Subcutaneous abdominal adipose tissue (tissue), 5 donors: ENCODE measurements at regions not wholly inside any gene's neighbourhood (a gene's known extent, or its start where the extent isn't known, plus 50 kb on each side); places are given as distances from the start of the nearest gene placed in this dataset.

Experiments
- H3K27ac ChIP-seq: one replicate; pipeline ENCODE4 v1.7.0; 2013; ENCODE audit warnings: low read depth, mild to moderate bottlenecking, inconsistent platforms, low read length, moderate library complexity
- H3K27me3 ChIP-seq, 5 donors: one replicate each; pipeline ENCODE4 v1.7.0; 2013; ENCODE audit warnings: low read length in 5 of 5, inconsistent platforms in 1 of 5; ENCODE audit not compliant: control insufficient read depth in 5 of 5, insufficient read depth in 4 of 5
- H3K36me3 ChIP-seq, 5 donors: one replicate each; pipeline ENCODE4 v1.7.0; 2013; ENCODE audit warnings: low read length in 5 of 5; ENCODE audit not compliant: control insufficient read depth in 5 of 5, insufficient read depth in 5 of 5
- H3K4me1 ChIP-seq, 5 donors: one replicate each; pipeline ENCODE4 v1.7.0; 2013; ENCODE audit warnings: low read length in 5 of 5, mild to moderate bottlenecking in 3 of 5, moderate library complexity in 1 of 5; ENCODE audit not compliant: control insufficient read depth in 5 of 5, insufficient read depth in 5 of 5
- H3K4me3 ChIP-seq, 5 donors: one replicate each; pipeline ENCODE4 v1.7.0; 2013; ENCODE audit warnings: low read length in 5 of 5, low read depth in 1 of 5
- H3K9ac ChIP-seq, 5 donors: one replicate each; pipeline ENCODE4 v1.7.0; 2013; ENCODE audit warnings: low read length in 5 of 5, mild to moderate bottlenecking in 4 of 5, moderate library complexity in 3 of 5
- H3K9me3 ChIP-seq, 5 donors: one replicate each; pipeline ENCODE4 v1.7.0; 2013; ENCODE audit warnings: low read length in 5 of 5; ENCODE audit not compliant: control insufficient read depth in 5 of 5
- donor health status: healthy.
- donor health status: healthy.
- donor health status: healthy.
- donor health status: healthy.
- donor health status: healthy.

DNA sequence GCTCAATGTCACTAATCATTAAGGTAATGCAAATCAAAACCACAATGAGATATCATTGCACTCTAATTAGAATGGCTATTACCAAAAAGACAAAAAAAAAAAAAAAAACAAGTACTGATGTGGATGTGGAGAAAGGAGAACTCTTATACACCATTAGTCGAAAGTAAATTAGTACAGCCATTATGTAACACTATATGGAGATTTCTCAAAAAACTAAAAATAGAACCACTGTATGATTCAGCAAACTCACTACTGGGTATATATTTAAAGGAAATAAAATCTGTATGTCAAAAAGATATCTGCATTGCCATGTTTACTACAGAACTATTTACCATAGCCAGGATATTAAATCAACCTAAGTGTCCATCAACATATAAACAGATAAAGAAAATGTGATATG lies 265.4 kb upstream of the ARHGAP20 start:
- H3K27me3 ChIP-seq: no peaks in the 10 kb centered on the region
- no peak overlapping the region for H3K27ac ChIP-seq
- H3K4me1 ChIP-seq: peaks cover 0 to 11% (median 6%) of the 10 kb centered on the region in 5 donors
- H3K4me3 ChIP-seq: no peak overlapping the region
- H3K36me3 ChIP-seq: no peaks in the 10 kb centered on the region
- H3K9ac ChIP-seq: no peak overlapping the region
- H3K9me3 ChIP-seq: peaks cover 0 to 13% (median 0%) of the 10 kb centered on the region in 5 donors

DNA sequence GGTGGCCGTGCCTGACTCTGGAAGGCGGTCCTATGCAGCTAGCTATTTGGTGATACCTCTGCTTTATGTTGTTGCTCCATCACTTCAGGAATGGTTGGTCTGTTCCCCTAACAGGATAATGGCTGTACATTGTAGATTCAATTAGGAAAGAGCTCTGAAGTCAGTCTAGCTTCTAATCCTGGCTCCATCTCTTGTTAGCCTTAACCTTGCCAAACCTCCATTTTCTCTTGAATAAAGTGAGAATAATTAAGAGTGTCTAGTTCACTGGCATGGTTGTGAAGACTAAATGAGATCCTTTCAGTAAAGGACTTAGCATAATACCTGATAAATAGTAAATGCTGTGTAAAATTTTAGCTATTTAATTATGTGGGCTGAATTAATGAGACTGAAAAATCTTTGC lies 262.5 kb upstream of the ARHGAP20 start:
- Histone ChIP-seq H3K9me3 (peaks cover 0 to 12% (median 0%) of the 10 kb centered on the region in 5 donors), H3K4me1 (peaks cover 0 to 14% (median 6%) of the 10 kb centered on the region in 5 donors), H3K27me3 (no peaks in the 10 kb centered on the region), H3K36me3 (no peaks in the 10 kb centered on the region), H3K9ac (no peak overlapping the region), H3K27ac (no peak overlapping the region), H3K4me3 (no peak overlapping the region)

DNA sequence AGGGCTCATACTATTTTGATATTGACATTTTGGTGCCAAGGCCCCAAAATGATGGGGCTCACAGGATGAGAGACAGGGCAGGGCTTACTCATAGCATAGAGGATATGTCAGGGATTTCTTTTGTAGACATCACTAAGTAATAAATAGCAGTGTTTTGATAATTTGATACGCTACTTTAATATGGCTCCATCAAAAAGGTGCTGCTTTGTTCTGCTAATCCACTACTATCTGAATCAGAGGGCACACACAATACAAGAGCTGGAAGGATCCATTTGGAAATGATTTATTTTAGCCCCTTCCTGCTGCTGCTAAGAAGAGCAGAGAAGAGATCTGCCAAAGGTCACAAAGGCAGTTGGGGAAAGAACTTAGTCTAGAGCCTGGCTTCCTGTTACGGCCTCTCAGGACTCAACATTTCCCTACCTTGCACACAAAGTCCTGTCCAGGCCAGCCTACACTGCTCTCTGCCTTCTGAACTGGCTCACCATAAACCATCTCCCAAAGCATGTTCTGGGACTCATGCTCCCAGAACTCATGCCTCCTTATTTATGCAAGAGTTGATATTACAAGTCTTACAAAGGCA lies 261.3 kb upstream of the ARHGAP20 start:
- H3K27me3 ChIP-seq: no peaks in the 10 kb centered on the region
- no peak overlapping the region for H3K4me3 ChIP-seq
- H3K9ac ChIP-seq: no peak overlapping the region
- peaks cover 0 to 2% (median 0%) of the 10 kb centered on the region in 5 donors for H3K9me3 ChIP-seq
- H3K4me1 ChIP-seq: peaks cover 0 to 14% (median 6%) of the 10 kb centered on the region in 5 donors
- no peak overlapping the region for H3K27ac ChIP-seq
- no peaks in the 10 kb centered on the region for H3K36me3 ChIP-seq

DNA sequence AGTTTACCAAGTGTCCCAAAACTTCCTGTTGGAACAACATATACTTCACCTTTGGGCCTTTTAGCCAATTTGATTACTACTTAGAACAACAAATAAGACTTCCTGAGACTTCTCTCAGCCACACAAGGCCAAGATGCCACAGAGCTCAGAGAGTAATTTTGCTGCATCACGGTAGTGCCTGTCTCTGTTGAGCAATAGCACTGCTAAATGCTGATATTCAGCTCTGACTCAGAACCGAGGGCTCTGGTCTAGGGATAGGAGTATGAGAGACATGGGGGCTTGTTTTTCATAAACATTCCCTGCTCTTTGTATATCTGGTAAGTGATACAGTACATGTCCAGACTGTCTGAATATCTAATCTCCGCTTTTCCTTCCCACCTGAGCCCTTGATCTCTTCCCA lies 260.4 kb upstream of the ARHGAP20 start:
- H3K36me3 ChIP-seq: no peaks in the 10 kb centered on the region
- H3K9ac ChIP-seq: peak overlapping the region in 1 of 5 donors; percentile 6
- H3K27me3 ChIP-seq: no peaks in the 10 kb centered on the region
- no peak overlapping the region for H3K4me3 ChIP-seq
- peaks cover 0 to 14% (median 6%) of the 10 kb centered on the region in 5 donors for H3K4me1 ChIP-seq
- no peaks in the 10 kb centered on the region for H3K9me3 ChIP-seq
- H3K27ac ChIP-seq: no peak overlapping the region

DNA sequence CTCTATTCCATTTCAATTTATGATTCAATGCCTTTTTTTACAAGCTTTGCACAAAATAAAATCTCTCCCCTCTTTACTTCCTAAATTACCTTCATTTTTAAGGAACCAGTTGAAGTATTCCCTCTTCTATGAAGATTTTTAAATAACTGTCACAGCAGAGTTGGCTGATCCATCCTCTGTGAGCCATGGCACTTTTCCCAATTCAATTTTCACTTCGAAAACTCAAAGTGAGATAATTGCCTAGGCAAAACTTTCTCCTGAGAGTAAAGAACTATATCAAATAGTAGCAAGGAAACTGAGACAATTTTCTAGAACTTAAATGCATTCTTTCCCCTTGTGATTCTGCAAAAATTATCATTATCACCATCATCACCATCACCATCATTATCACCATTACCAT lies 259.9 kb upstream of the ARHGAP20 start:
- Histone ChIP-seq H3K4me3 (no peak overlapping the region), H3K27ac (no peak overlapping the region), H3K9ac (no peak overlapping the region), H3K36me3 (no peaks in the 10 kb centered on the region), H3K9me3 (no peaks in the 10 kb centered on the region), H3K4me1 (peaks cover 0 to 14% (median 6%) of the 10 kb centered on the region in 5 donors), H3K27me3 (no peaks in the 10 kb centered on the region)

DNA sequence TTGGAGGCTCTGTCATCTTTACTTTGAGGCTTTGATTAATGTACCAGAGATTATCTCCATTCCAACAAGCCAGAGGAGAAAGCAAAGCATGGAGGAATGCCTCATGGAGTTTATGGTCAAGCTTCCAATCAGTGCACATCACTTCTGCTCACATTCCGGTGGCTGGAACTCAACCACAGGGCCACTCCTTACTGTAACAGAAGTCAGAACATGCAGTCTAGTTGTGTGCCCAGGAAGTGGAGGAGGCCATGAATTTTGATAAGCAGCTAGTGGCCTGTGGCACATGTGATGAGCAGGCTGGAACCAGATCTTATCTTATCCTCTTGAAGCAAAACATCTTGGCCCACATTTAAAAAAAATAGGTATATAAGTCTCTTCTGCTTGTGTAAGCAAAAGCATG lies 258.9 kb upstream of the ARHGAP20 start:
- Histone ChIP-seq H3K9ac (no peak overlapping the region), H3K9me3 (no peaks in the 10 kb centered on the region), H3K27ac (no peak overlapping the region), H3K4me3 (no peak overlapping the region), H3K4me1 (peaks cover 0 to 14% (median 6%) of the 10 kb centered on the region in 5 donors), H3K27me3 (no peaks in the 10 kb centered on the region), H3K36me3 (no peaks in the 10 kb centered on the region)

DNA sequence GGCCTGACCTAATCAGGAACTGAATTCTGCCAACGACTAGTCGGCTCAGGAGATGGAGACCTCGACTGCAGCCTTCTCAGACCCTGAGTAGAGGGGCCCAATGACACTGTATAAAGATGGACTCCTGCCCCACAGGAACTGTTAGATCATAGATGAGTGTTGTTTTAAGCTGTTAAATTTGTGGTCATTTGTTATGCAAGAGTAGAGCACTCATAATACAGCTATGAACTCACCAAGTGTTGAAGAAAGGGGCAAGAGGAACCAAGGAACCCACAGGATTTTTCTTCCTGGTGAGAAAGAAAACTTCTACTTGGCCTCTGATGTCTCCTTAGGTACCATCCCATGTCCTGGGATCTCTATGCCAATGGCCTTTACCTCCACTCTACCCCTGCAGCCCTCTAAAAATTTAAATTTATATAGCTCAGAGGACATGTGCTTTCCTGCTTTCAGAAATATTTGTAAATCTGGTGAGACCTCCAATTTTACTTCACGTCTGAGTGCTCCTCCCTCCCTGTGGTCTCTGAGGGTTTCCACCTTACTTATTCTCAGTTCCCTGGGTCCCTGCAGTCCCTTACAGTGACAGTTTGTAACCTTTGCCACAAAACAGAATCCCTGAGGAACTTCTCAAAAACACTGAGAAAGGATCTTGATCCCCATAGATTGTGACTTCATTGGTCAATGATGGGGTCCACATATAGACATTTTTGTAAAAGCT lies 256.3 kb upstream of the ARHGAP20 start:
- Histone ChIP-seq H3K27me3 (no peaks in the 10 kb centered on the region), H3K9me3 (no peaks in the 10 kb centered on the region), H3K9ac (no peak overlapping the region), H3K36me3 (no peaks in the 10 kb centered on the region), H3K4me3 (no peak overlapping the region), H3K4me1 (peaks cover 0 to 11% (median 4%) of the 10 kb centered on the region in 5 donors), H3K27ac (no peak overlapping the region)

DNA sequence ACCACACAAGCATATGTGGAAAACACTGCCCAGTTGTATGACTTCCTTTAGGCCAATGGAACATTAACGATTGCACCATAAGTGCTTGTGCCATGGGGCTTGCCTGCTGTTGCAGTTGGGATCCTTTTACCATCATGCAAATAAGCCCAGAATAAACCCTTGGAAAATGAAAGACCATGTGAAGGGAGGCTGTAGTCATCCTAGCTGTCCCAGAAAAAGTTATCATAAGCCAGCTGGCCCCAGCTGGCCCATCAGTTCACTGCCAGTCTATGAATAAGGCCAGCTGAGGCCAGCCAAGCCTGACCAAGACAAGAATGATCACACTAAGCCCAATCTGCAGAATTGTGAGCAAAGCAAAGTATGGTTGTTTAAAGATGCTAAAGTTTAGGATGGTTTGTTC lies 253.9 kb upstream of the ARHGAP20 start:
- H3K4me1 ChIP-seq: no peaks in the 10 kb centered on the region
- no peaks in the 10 kb centered on the region for H3K9me3 ChIP-seq
- H3K9ac ChIP-seq: no peak overlapping the region
- no peaks in the 10 kb centered on the region for H3K36me3 ChIP-seq
- H3K27me3 ChIP-seq: no peaks in the 10 kb centered on the region
- no peak overlapping the region for H3K4me3 ChIP-seq
- no peak overlapping the region for H3K27ac ChIP-seq

DNA sequence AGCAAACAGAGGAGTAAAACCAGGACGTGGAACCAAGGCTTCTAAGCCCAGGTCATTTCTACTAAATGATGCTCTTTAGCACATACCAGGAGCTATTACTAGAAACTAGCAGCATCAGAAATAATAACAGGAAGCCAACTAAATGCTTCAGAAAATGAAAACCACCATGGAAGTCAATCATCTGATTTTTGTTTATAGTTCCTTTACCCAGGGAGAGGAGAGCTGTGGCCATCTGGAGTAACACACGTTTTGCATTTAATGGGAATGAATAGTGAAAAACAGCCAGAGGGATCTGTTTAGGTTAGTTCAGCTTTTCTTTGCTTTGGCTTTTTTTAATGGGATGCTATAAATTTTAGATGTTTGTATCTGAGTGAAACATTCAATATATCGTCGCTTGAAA lies 250.7 kb upstream of the ARHGAP20 start:
- H3K4me1 ChIP-seq: no peaks in the 10 kb centered on the region
- H3K27me3 ChIP-seq: no peaks in the 10 kb centered on the region
- H3K9me3 ChIP-seq: no peaks in the 10 kb centered on the region
- H3K27ac ChIP-seq: no peak overlapping the region
- no peak overlapping the region for H3K9ac ChIP-seq
- no peaks in the 10 kb centered on the region for H3K36me3 ChIP-seq
- H3K4me3 ChIP-seq: no peak overlapping the region

DNA sequence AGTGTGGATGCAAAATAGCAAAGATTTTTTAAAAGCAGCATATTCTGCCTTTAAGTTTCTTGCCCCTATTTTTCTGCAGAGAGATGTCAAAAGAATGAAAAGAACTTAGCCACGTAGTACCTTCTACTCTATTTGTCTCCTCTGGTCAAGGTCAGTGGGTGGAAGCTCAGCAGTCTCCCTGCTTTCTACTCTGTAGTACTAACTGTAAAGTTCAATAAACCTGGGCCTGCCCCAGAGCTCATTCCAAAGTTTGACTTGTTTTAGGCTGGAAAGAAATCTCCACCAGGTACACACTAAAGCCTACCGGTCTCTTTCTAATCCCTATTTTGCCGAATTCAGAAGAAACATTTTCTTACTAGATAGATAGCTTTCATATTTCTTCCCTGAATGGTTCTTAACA lies 247.9 kb upstream of the ARHGAP20 start:
- no peaks in the 10 kb centered on the region for H3K27me3 ChIP-seq
- no peak overlapping the region for H3K27ac ChIP-seq
- no peaks in the 10 kb centered on the region for H3K9me3 ChIP-seq
- H3K36me3 ChIP-seq: no peaks in the 10 kb centered on the region
- H3K9ac ChIP-seq: no peak overlapping the region
- no peaks in the 10 kb centered on the region for H3K4me1 ChIP-seq
- no peak overlapping the region for H3K4me3 ChIP-seq
